ENCODE measurements at regions not wholly inside any gene's neighbourhood (a gene's known extent, or its start where the extent isn't known, plus 50 kb on each side); places are given as distances from the start of the nearest gene placed in this dataset.

DNA sequence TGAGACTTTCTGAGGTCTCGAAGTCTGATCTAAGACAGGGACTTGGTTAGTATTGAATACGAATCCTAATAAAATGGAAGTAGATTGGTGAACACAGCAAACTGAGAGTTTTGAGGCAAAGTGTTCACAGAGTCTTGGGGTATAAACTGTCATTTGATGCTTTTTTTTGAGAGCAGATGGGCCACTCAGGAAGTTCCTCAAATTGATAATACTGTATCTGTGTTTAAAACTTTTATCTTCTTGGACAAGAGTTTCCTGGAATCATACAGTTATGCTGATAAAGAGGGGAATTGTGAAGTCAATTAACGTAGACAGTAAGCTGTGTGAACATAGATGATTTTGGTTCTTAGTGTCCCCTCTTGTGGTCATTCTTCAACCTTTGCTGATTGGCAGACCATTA is 80.0 kb upstream of the CLPB start:
- H3K27me3 ChIP-seq (ENCODE audit: control insufficient read depth, insufficient read depth, low read length) = no peaks in the 10 kb centered on the region
- H3K4me3 ChIP-seq (ENCODE audit: low read length in 3 of 3) = no peak overlapping the region
- DNase-seq = no peak
- H3K9me3 ChIP-seq (ENCODE audit: control insufficient read depth in 2 of 3, insufficient read depth in 1 of 3, low read length in 3 of 3) = peaks cover 0 to 9% (median 0%) of the 10 kb centered on the region in 3 donors
- H3K4me1 ChIP-seq (ENCODE audit: control insufficient read depth in 2 of 3, insufficient read depth in 2 of 3, low read depth in 1 of 3, low read length in 3 of 3) = no peaks in the 10 kb centered on the region
- intact Hi-C loops (cut with DNase I) = no loop called here
- H3K36me3 ChIP-seq (ENCODE audit: control insufficient read depth in 2 of 3, insufficient read depth in 3 of 3, low read length in 3 of 3) = no peaks in the 10 kb centered on the region
- no peak for TF ChIP-seq CTCF (IDR thresholded peaks at IDR 0.05; ENCODE audit: borderline replicate concordance, extremely low read depth, insufficient read depth)
- no peak for FAIRE-seq
- H3K27ac ChIP-seq (ENCODE audit: low read depth in 2 of 2, low read length in 2 of 2) = no peak overlapping the region
- no peak overlapping the region for H3K9ac ChIP-seq (ENCODE audit: low read length in 3 of 3)

GRCh38 chr11:72513411-72513810 is 79.1 kb upstream of the CLPB start:
- intact Hi-C loops (cut with DNase I) = no loop called here
- Histone ChIP-seq H3K27me3 (ENCODE audit: control insufficient read depth, insufficient read depth, low read length) (no peaks in the 10 kb centered on the region), H3K4me1 (ENCODE audit: control insufficient read depth in 2 of 3, insufficient read depth in 2 of 3, low read depth in 1 of 3, low read length in 3 of 3) (no peaks in the 10 kb centered on the region), H3K36me3 (ENCODE audit: control insufficient read depth in 2 of 3, insufficient read depth in 3 of 3, low read length in 3 of 3) (no peaks in the 10 kb centered on the region), H3K4me3 (ENCODE audit: low read length in 3 of 3) (no peak overlapping the region), H3K27ac (ENCODE audit: low read depth in 2 of 2, low read length in 2 of 2) (no peak overlapping the region), H3K9me3 (ENCODE audit: control insufficient read depth in 2 of 3, insufficient read depth in 1 of 3, low read length in 3 of 3) (peaks cover 0 to 9% (median 0%) of the 10 kb centered on the region in 3 donors), H3K9ac (ENCODE audit: low read length in 3 of 3) (no peak overlapping the region)
- DNase-seq (no peak), FAIRE-seq (no peak)
- TF ChIP-seq CTCF (IDR thresholded peaks at IDR 0.05; ENCODE audit: borderline replicate concordance, extremely low read depth, insufficient read depth) = no peak

- intact Hi-C loops (cut with DNase I) = no loop called here
- FAIRE-seq (no peak), DNase-seq (peak in 2 of 5 donors; percentile 46 to 54)
- H3K27me3 ChIP-seq (ENCODE audit: control insufficient read depth, insufficient read depth, low read length) = no peaks in the 10 kb centered on the region
- no peak for TF ChIP-seq CTCF (IDR thresholded peaks at IDR 0.05; ENCODE audit: borderline replicate concordance, extremely low read depth, insufficient read depth)
- no peak overlapping the region for H3K4me3 ChIP-seq (ENCODE audit: low read length in 3 of 3)
- H3K27ac ChIP-seq (ENCODE audit: low read depth in 2 of 2, low read length in 2 of 2) = no peak overlapping the region
- no peaks in the 10 kb centered on the region for H3K36me3 ChIP-seq (ENCODE audit: control insufficient read depth in 2 of 3, insufficient read depth in 3 of 3, low read length in 3 of 3)
- peaks cover 0 to 9% (median 0%) of the 10 kb centered on the region in 3 donors for H3K9me3 ChIP-seq (ENCODE audit: control insufficient read depth in 2 of 3, insufficient read depth in 1 of 3, low read length in 3 of 3)
- no peaks in the 10 kb centered on the region for H3K4me1 ChIP-seq (ENCODE audit: control insufficient read depth in 2 of 3, insufficient read depth in 2 of 3, low read depth in 1 of 3, low read length in 3 of 3)
- H3K9ac ChIP-seq (ENCODE audit: low read length in 3 of 3) = no peak overlapping the region
These were observed 78.6 kb upstream of the CLPB start for GRCh38 chr11:72512956-72513355.

DNA sequence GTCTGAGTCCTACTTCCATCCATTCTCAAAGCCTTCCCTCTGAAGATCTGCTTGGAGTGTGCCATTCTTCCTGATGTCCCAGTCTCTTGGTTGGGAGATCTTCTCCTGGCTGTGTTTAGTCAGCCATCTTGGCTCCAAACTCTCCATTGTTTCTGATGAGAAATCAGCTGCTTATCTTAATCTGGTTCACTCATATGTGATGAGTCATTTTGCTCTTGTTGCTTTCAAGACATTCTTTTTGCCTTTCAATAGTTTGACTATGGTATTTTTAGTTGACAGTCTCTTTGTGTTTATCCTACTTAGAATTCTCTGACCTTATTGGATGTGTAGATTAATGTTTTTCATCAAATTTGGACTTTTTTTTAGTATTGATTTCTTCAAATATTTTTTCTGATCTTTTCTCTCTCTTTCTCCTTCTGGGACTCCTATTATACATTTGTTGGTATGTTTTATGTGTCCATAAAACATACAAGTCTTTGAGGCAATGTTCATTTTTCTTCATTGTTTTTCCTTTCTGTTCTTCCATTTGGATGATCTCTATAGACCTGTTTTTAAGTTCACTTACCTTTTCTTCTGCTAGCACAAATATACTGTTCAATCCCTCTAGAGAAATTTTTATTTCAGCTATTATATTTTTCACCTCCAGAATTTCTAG is 77.2 kb upstream of the CLPB start:
- H3K27ac ChIP-seq (ENCODE audit: low read depth in 2 of 2, low read length in 2 of 2) = no peak overlapping the region
- H3K27me3 ChIP-seq (ENCODE audit: control insufficient read depth, insufficient read depth, low read length) = no peaks in the 10 kb centered on the region
- H3K9me3 ChIP-seq (ENCODE audit: control insufficient read depth in 2 of 3, insufficient read depth in 1 of 3, low read length in 3 of 3) = peaks cover 0 to 9% (median 0%) of the 10 kb centered on the region in 3 donors
- no peak for TF ChIP-seq CTCF (IDR thresholded peaks at IDR 0.05; ENCODE audit: borderline replicate concordance, extremely low read depth, insufficient read depth)
- H3K9ac ChIP-seq (ENCODE audit: low read length in 3 of 3) = no peak overlapping the region
- DNase-seq = no peak
- no peaks in the 10 kb centered on the region for H3K4me1 ChIP-seq (ENCODE audit: control insufficient read depth in 2 of 3, insufficient read depth in 2 of 3, low read depth in 1 of 3, low read length in 3 of 3)
- H3K36me3 ChIP-seq (ENCODE audit: control insufficient read depth in 2 of 3, insufficient read depth in 3 of 3, low read length in 3 of 3) = no peaks in the 10 kb centered on the region
- no peak for FAIRE-seq
- intact Hi-C loops (cut with DNase I) = no loop called here
- H3K4me3 ChIP-seq (ENCODE audit: low read length in 3 of 3) = no peak overlapping the region
